NOMO-1 treated with DMSO at 0.1 percent for 48 hours (cell line): ENCODE measurements at regions not wholly inside any gene's neighbourhood (a gene's known extent, or its start where the extent isn't known, plus 50 kb on each side); places are given as distances from the start of the nearest gene placed in this dataset.

ENCODE experiments used
- DNase-seq: peaks from one replicate; lab custom pipeline; 2025; ENCODE audit not compliant: unreplicated experiment; lab: John Stamatoyannopoulos, UW

GRCh38 chr4:152098365-152099060 is 337.7 kb upstream of the GATB start:
- DNase-seq, result no peak

- DNase-seq, result no peak
Observed at GRCh38 chr4:152097371-152097770, 336.6 kb upstream of the GATB start.

- no peak for DNase-seq
Observed at GRCh38 chr4:152095701-152096070, 334.9 kb upstream of the GATB start.

DNA sequence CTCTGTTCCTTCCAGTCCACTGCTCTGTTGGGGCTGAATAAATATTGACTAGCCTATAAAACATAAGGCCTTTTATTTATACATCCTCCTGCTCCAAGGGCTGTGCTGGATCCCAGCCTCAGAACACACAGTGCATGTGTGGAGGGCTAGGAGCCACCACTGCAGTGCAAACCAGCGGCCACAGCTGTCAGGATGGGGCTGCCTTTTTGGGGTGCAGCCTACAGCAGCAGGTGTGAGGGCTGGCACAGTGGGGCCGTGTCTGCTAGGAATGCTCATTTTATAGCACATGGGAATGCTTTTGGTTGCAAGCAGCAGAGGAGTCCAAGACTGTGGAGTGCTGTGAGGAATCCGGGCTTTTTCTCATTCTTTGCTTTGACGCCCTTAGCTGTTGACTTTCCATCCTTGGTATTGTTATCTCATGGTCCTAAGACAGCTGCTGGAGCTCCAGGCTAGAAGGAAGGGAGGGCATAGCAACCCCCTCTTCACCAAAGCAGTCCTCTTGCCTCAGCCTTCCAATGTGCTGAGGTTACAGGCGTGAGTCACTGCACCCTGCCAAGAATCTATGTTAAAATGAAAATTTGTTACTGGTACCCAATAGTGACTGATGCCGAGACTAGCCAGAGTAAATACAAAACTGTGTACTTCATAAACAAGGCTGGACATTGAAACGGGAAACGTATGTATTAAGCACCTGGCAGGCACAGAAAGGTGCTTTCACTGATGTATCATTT is 334.3 kb upstream of the GATB start:
- no peak for DNase-seq

- DNase-seq, result no peak
Observed at GRCh38 chr4:152091405-152091804, 330.6 kb upstream of the GATB start.

- DNase-seq, result no peak
Observed at GRCh38 chr4:152090543-152090942, 329.7 kb upstream of the GATB start.

- no peak for DNase-seq
Observed at GRCh38 chr4:152089584-152089983, 328.8 kb upstream of the GATB start.

GRCh38 chr4:152087335-152087734 is 326.5 kb upstream of the GATB start:
- no peak for DNase-seq

DNA sequence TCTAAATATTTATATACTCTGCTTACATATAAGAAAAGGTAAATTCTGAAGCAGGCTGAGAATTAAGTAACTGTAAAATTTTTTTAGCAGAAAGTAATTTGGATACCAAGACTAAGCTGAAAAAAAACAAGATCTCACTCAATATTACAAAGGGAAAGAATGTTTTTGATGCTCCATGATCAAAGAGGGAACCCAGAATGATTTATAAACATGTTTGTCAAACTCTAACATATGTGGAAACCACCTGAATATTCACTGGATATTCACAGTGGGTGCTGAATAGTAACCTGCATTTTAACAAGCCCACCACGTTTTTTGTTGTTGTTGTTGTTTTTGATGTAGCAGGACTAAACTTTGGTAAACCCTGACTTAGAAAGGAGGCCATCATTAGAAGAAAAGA is 324.9 kb upstream of the GATB start:
- no peak for DNase-seq

GRCh38 chr4:152083338-152083737 is 322.5 kb upstream of the GATB start:
- no peak for DNase-seq

- DNase-seq, result no peak
Observed at GRCh38 chr4:152081024-152081423, 320.2 kb upstream of the GATB start.

GRCh38 chr4:152079543-152080293 is 318.9 kb upstream of the GATB start:
- no peak for DNase-seq

DNA sequence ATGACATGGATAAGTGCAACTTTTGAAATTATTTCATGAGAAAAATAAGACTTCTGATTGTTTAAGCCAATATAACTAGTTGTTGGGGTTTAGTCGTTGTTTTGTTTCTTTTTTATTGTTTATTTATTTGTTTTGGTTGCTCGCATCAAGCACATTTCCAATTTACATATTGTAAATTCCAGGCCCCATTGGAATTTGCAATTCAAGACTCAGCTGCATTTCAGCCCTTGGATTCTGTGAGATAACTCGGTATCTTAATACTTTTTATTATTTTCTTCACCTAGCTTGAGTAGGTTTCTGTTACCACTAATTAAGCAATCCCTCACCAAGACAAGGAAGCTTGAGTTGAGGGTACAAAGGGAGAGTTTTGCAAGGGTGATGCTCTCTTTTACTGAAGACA is 318.3 kb upstream of the GATB start:
- peak; percentile 51 for DNase-seq

DNA sequence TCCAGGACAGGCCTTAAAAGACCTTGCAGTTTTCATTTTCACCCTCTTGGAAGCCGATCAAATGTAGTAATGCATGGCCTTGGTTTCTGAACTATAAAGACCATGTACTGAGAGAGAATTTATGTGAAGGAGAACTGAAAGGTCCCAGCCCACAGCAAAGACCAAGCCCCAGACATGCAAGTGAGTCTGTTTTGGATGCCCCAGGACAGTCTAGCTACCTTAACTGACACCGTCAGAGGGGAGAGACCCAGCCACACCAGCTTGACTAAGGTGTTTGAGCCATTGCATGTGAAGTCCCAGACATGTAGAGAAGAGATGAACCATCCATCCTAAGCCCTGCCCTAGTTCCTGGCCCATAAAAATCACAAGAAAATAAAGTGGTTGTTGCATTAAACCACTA is 316.8 kb upstream of the GATB start:
- DNase-seq, result no peak

DNA sequence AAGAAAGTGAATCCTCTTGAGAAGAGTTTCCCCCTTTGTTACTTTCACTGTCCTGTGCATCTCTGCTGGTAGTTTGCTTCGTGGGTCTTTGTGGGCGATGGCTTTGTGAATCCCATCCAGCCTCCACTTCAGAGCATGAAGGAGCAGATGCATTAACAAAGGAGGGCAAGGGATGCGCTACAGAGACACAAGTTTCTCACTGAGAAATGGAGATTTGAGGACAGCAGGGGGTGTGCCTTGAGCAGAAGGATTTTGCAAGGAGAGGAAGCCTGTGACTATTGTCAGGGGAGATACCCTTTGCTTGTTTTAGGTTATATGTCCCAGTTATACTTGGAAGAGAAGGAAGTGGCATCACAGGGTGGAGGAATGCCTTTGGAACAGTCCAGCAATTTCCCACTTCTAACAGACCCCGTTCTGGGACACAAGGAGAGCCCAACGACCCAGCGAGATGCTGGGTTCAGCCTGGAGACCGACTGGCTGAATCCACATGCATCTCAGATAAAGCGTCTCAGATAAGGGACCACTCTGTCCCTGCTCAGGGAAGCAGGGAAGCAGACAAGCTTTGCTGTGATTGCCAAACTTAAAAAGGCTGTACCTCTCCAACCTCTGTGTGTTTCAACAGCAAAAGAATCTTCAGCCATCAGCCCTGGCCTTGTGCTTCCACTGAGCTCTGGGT is 314.6 kb upstream of the GATB start:
- DNase-seq, result no peak

- DNase-seq, result no peak
Observed at GRCh38 chr4:152074573-152074972, 313.8 kb upstream of the GATB start.

DNA sequence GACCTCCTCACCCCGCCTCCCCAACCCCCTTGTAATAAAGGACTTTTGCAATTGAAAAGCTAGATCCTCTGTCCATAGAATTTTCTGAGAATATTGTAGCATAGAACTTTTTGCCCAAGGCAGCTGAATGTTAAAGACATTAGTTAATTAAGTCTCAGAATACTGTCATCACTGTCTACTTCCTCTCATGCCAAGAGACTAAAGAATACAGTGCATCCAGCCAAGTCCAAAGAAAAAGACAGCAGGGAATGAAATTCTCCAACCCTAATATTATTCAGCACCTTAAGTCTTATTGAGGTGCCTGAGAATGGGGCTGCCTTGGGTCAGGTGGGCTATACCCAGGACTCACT is 313.3 kb upstream of the GATB start:
- peak; percentile 48 for DNase-seq

- peak; percentile 48 for DNase-seq
Observed at GRCh38 chr4:152073351-152074087, 312.7 kb upstream of the GATB start.

DNA sequence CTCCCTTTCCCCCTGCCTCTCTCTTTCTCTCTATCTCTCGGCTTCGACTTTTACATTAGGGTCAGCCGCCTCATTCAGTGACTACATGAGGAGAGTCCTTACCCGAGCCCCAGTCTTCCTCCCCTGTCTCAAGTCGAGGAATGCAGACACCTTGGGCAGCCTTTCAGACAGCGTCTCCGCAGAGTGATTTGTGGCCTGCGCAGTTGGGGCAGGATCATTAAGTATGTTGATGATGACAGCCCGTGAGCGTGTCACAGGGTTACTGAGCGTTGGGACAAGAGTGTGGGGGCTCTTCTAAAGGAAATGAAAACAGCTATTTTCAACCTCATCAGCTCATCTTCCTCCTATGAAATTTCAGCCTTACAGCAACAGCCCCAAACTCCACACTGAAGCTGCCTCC is 312.1 kb upstream of the GATB start:
- peak; percentile 48 for DNase-seq

DNA sequence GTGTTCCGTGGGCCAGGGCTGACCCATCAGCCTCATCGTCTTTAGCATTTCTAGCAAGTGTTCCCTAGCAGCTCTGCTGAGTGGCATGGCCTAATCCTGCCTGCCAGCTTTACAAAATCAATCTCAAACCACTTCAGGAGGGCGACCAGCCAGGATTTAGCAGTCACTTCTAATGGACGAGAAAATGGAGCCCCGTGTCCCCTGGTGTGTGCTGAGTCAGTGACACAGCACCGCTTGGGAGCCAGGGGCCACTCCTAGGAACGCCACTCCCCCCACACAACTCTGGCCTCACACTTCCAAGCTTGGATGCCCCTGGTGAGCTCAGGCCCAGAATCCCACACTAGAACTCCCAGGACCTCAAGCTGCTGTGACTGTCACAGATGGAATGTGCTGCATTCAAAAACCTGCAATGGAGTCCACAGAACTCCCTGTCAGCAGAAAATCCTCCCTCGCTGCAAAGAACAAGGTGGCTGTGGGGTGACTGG is 311.2 kb upstream of the GATB start:
- DNase-seq, result no peak

- no peak for DNase-seq
Observed at GRCh38 chr4:152070854-152071253, 310.0 kb upstream of the GATB start.
